HCT116 (cell line): ENCODE measurements at regions not wholly inside any gene's neighbourhood (a gene's known extent, or its start where the extent isn't known, plus 50 kb on each side); places are given as distances from the start of the nearest gene placed in this dataset.

Experiments
- ATAC-seq: fragments of 200-7000 bp; cut with Tn5 transposase; 2 replicates; pipeline ENCODE4 v1.9.1; 2020; ENCODE audit warnings: mild to moderate bottlenecking, moderate library complexity
- BruUV-seq: library from RNA; stranded (reverse); fragments of 400-500 nt; replicated peaks from 2 replicates; lab custom pipeline; 2021; lab: Mats Ljungman, UMichigan
- CTCF ChIA-PET: fragments of 300-600 bp; sonication (Branson Sonifier 250); formaldehyde crosslinking; loops from one replicate; lab custom pipeline; 2021; ENCODE audit warnings: antibody characterized with exemption; lab: Charles Lee
- POLR2A ChIA-PET: fragments of 300-600, 350-600 bp; sonication (Branson Sonifier 250); formaldehyde crosslinking; loops from one replicate; lab custom pipeline; 2021; ENCODE audit warnings: antibody characterized with exemption; lab: Charles Lee
- RAD21 ChIA-PET, 2 experiments: fragments of 300-600 bp; sonication (Branson Sonifier 250); formaldehyde crosslinking; loops; one replicate each; lab custom pipeline; 2023; ENCODE audit warnings: low total read pairs in 2 of 2; ENCODE audit not compliant: uncharacterized antibody in 2 of 2, unreplicated experiment in 2 of 2, low non-redundant PET in 1 of 2; lab: Charles Lee
- DNase-seq: peaks from one replicate; pipeline ENCODE4 v3.0.0-alpha.2; 2010; ENCODE audit warnings: low read depth, low spot score
- H2AFZ ChIP-seq: fragments of 200-600 bp; shearing (Covaris generic), sonication (generic); 2 replicates; pipeline ENCODE4 v1.6.1; 2017; ENCODE audit warnings: low read depth, mixed run types, mixed read lengths, antibody characterized with exemption, low read length; ENCODE audit not compliant: poor library complexity, severe bottlenecking
- H3K27ac ChIP-seq: 2 replicates; pipeline ENCODE4 v1.5.1; 2012; ENCODE audit warnings: low read depth, low read length
- H3K27me3 ChIP-seq: fragments of 200-600 bp; sonication (generic); 2 replicates; pipeline ENCODE4 v1.6.1; 2016; ENCODE audit warnings: mixed run types, low read length, mixed read lengths; ENCODE audit not compliant: insufficient read depth
- H3K36me3 ChIP-seq, 2 experiments: fragments of 200-500 bp in 1 of 2; fragments of 200-600 bp in 1 of 2; sonication (Bioruptor generic) in 1 of 2; sonication (generic) in 1 of 2; 2 replicates each; pipeline versions ENCODE4 v1.5.1 to v1.6.1; 2014 to 2016; ENCODE audit warnings: low read length in 2 of 2, inconsistent platforms in 1 of 2, mixed read lengths in 1 of 2, mixed run types in 1 of 2; ENCODE audit not compliant: insufficient read depth in 2 of 2, control insufficient read depth in 1 of 2
- H3K4me1 ChIP-seq, 2 experiments: fragments of 200-600 bp in 1 of 2; sonication (generic) in 1 of 2; 2 replicates each; pipeline versions ENCODE4 v1.5.1 to v1.6.1; 2012 to 2017; ENCODE audit warnings: low read length in 2 of 2, inconsistent platforms in 1 of 2, mild to moderate bottlenecking in 1 of 2, mixed read lengths in 1 of 2, mixed run types in 1 of 2, moderate library complexity in 1 of 2; ENCODE audit not compliant: insufficient read depth in 2 of 2, control insufficient read depth in 1 of 2
- H3K4me2 ChIP-seq: fragments of 200-600 bp; sonication (generic); 2 replicates; pipeline ENCODE4 v1.6.1; 2017; ENCODE audit warnings: mixed run types, low read length, mixed read lengths
- H3K4me3 ChIP-seq, 2 experiments: fragments of 200-600 bp in 1 of 2; sonication (generic) in 1 of 2; replicated peaks in 1 of 2; 2 replicates each; pipeline ENCODE4 v1.5.1; 2011 to 2016; ENCODE audit warnings: low read length in 2 of 2, control low read depth in 1 of 2, low read depth in 1 of 2, mild to moderate bottlenecking in 1 of 2, mixed read lengths in 1 of 2, mixed run types in 1 of 2
- H3K79me2 ChIP-seq: fragments of 200-600 bp; sonication (generic); 2 replicates; pipeline ENCODE4 v1.6.1; 2017; ENCODE audit warnings: mild to moderate bottlenecking, mixed run types, low read length, moderate library complexity, mixed read lengths; ENCODE audit not compliant: insufficient read depth
- H3K9ac ChIP-seq: fragments of 200-600 bp; sonication (generic); 2 replicates; pipeline ENCODE4 v1.6.1; 2016; ENCODE audit warnings: low read length, mixed read lengths
- H3K9me2 ChIP-seq: fragments of 200-600 bp; sonication (generic), shearing (Covaris generic); 2 replicates; pipeline ENCODE4 v1.6.1; 2017; ENCODE audit warnings: mixed run types, mild to moderate bottlenecking, moderate library complexity; ENCODE audit not compliant: insufficient read depth
- H3K9me3 ChIP-seq, 2 experiments: fragments of 200-500 bp in 1 of 2; fragments of 200-600 bp in 1 of 2; sonication (Bioruptor generic) in 1 of 2; sonication (generic) in 1 of 2; 2 replicates each; pipeline ENCODE4 v1.6.1; 2014 to 2017; ENCODE audit warnings: low read length in 2 of 2, mixed read lengths in 2 of 2, inconsistent platforms in 1 of 2, low read depth in 1 of 2, mild to moderate bottlenecking in 1 of 2, mixed run types in 1 of 2, moderate library complexity in 1 of 2; ENCODE audit not compliant: control insufficient read depth in 1 of 2, insufficient read depth in 1 of 2
- H4K20me1 ChIP-seq: fragments of 200-600 bp; sonication (generic), shearing (Covaris generic); 2 replicates; pipeline ENCODE4 v1.6.1; 2017; ENCODE audit warnings: mixed run types, mild to moderate bottlenecking, moderate library complexity; ENCODE audit not compliant: insufficient read depth
- CBX3 ChIP-seq: IDR thresholded peaks from 2 replicates; pipeline ENCODE4 v1.6.1; 2012; ENCODE audit warnings: low read depth
- CTCF ChIP-seq, 3 experiments: fragments of 200-600 bp in 1 of 3; sonication (generic) in 1 of 3; IDR thresholded peaks in 2 of 3; conservative IDR thresholded peaks in 1 of 3; 2 replicates each; pipeline ENCODE4 v1.5.1; 2012 to 2017; ENCODE audit warnings: low read depth in 2 of 3, low read length in 2 of 3, antibody characterized with exemption in 1 of 3, borderline replicate concordance in 1 of 3, control low read depth in 1 of 3, mild to moderate bottlenecking in 1 of 3, mixed read lengths in 1 of 3, mixed run types in 1 of 3, moderate library complexity in 1 of 3; ENCODE audit not compliant: insufficient read depth in 1 of 3
- EZH2 ChIP-seq: fragments of 200-600 bp; sonication (generic); IDR thresholded peaks from 2 replicates; pipeline ENCODE4 v1.6.1; 2017; ENCODE audit warnings: antibody characterized with exemption, mixed run types
- EZH2phosphoT487 ChIP-seq: fragments of 200-600 bp; IDR thresholded peaks from 2 replicates; pipeline ENCODE4 v1.6.1; 2018; ENCODE audit warnings: antibody characterized with exemption, borderline replicate concordance
- MAX ChIP-seq: IDR thresholded peaks from 2 replicates; pipeline ENCODE4 v1.6.1; 2012
- POLR2A ChIP-seq: IDR thresholded peaks from 2 replicates; pipeline ENCODE4 v1.7.0; 2011; ENCODE audit warnings: borderline replicate concordance; ENCODE audit not compliant: insufficient read depth, insufficient read length; ENCODE audit errors: extremely low read depth
- SP1 ChIP-seq: IDR thresholded peaks from 2 replicates; pipeline ENCODE4 v1.6.1; 2012; ENCODE audit warnings: low read depth
- SRF ChIP-seq: IDR thresholded peaks from 2 replicates; pipeline ENCODE4 v1.6.1; 2012; ENCODE audit warnings: low read depth
- ZBTB33 ChIP-seq: IDR thresholded peaks from 2 replicates; pipeline ENCODE4 v1.6.1; 2011; ENCODE audit warnings: mild to moderate bottlenecking, low read length, moderate library complexity; ENCODE audit not compliant: insufficient replicate concordance; ENCODE audit errors: extremely low read depth
- ZNF274 ChIP-seq: fragments of 200-500 bp; sonication (Bioruptor generic); IDR thresholded peaks from 2 replicates; pipeline ENCODE4 v1.6.1; 2014; ENCODE audit warnings: mild to moderate bottlenecking, low read depth, low read length, inconsistent platforms
- intact Hi-C: fragments of 100-400 bp; cut with micrococcal nuclease; formaldehyde crosslinking; loops from 2 replicates; pipeline ENCODE4 v1.10.0; 2022

GRCh38 chr14:65939184-65939583 is 526.7 kb downstream of the FUT8 start:
- POLR2A ChIA-PET: no interaction called here
- Histone ChIP-seq H3K79me2 (no peaks in the 10 kb centered on the region), H4K20me1 (no peaks in the 10 kb centered on the region), H3K27me3 (no peaks in the 10 kb centered on the region), H3K4me3 (no peak overlapping the region), H3K9me2 (no peaks in the 10 kb centered on the region), H3K27ac (no peak overlapping the region), H3K9me3 (no peaks in the 10 kb centered on the region), H2AFZ (no peak overlapping the region), H3K4me1 (no peaks in the 10 kb centered on the region), H3K9ac (no peak overlapping the region), H3K4me2 (no peak overlapping the region), H3K36me3 (no peaks in the 10 kb centered on the region)
- TF ChIP-seq SRF (no peak), CBX3 (no peak), ZBTB33 (no peak), MAX (no peak), POLR2A (no peak), EZH2phosphoT487 (no peak), CTCF (IDR thresholded peaks at IDR 0.05 in 2 of 3, conservative IDR thresholded peaks at IDR 0.05 in 1 of 3; ENCODE audit: borderline replicate concordance in 1 of 3, insufficient read depth in 1 of 3, low read depth in 2 of 3, low read length in 2 of 3) (no peak), EZH2 (no peak), ZNF274 (no peak), SP1 (no peak)
- CTCF ChIA-PET: interaction anchor here (1.6 kb wide), 1 partner anchor 15 kb away, joined by 5 read pairs; no protein-coding TSS in a partner anchor
- intact Hi-C loops: no loop called here
- ATAC-seq (no peak), DNase-seq (no peak)
- no TSS peak for BruUV-seq
- RAD21 ChIA-PET: no interaction called here
